ENCODE measurements at regions not wholly inside any gene's neighbourhood (a gene's known extent, or its start where the extent isn't known, plus 50 kb on each side); places are given as distances from the start of the nearest gene placed in this dataset.

GRCh38 chr5:109958082-109958481 is 268.4 kb downstream of the MAN2A1 start:
- Histone ChIP-seq H3K27me3 (no peaks in the 10 kb centered on the region), H3K36me3 (no peaks in the 10 kb centered on the region), H3K27ac (no peak overlapping the region), H3K4me3 (no peak overlapping the region), H3K4me1 (no peaks in the 10 kb centered on the region), H3K9me3 (no peaks in the 10 kb centered on the region)
- 88 to 92% methylated on average over 5 of the region's 5 CpGs for WGBS, 2 donors
- TF ChIP-seq POLR2A (IDR thresholded peaks at IDR 0.05) (no peak), CTCF (IDR thresholded peaks at IDR 0.05) (no peak), EP300 (IDR thresholded peaks at IDR 0.05) (no peak)
- no peak for DNase-seq (ENCODE audit: low spot score in 2 of 2)

- H3K27ac ChIP-seq = no peak overlapping the region
- no peak overlapping the region for H3K4me3 ChIP-seq
- H3K36me3 ChIP-seq = no peaks in the 10 kb centered on the region
- WGBS, 2 donors = 62 to 70% methylated on average over 1 of the region's 1 CpG
- H3K4me1 ChIP-seq = no peaks in the 10 kb centered on the region
- no peak for DNase-seq (ENCODE audit: low spot score in 2 of 2)
- no peaks in the 10 kb centered on the region for H3K9me3 ChIP-seq
- TF ChIP-seq EP300 (IDR thresholded peaks at IDR 0.05) (no peak), CTCF (IDR thresholded peaks at IDR 0.05) (no peak), POLR2A (IDR thresholded peaks at IDR 0.05) (no peak)
- no peaks in the 10 kb centered on the region for H3K27me3 ChIP-seq
These were observed 269.9 kb downstream of the MAN2A1 start for GRCh38 chr5:109959652-109960051.

GRCh38 chr5:109961751-109962150 is 272.0 kb downstream of the MAN2A1 start:
- Histone ChIP-seq H3K27ac (peak overlapping the region in 1 of 4 donors; percentile 2), H3K9me3 (no peaks in the 10 kb centered on the region), H3K27me3 (no peaks in the 10 kb centered on the region), H3K4me1 (no peaks in the 10 kb centered on the region), H3K36me3 (no peaks in the 10 kb centered on the region), H3K4me3 (no peak overlapping the region)
- WGBS, 2 donors = 86 to 91% methylated on average over 1 of the region's 1 CpG
- TF ChIP-seq CTCF (IDR thresholded peaks at IDR 0.05) (no peak), POLR2A (IDR thresholded peaks at IDR 0.05) (no peak), EP300 (IDR thresholded peaks at IDR 0.05) (peak in 1 of 2 donors; percentile 60)
- DNase-seq (ENCODE audit: low spot score in 2 of 2) = no peak

- TF ChIP-seq EP300 (IDR thresholded peaks at IDR 0.05) (no peak), POLR2A (IDR thresholded peaks at IDR 0.05) (no peak), CTCF (IDR thresholded peaks at IDR 0.05) (no peak)
- DNase-seq (ENCODE audit: low spot score in 2 of 2) = no peak
- no peaks in the 10 kb centered on the region for H3K4me1 ChIP-seq
- H3K9me3 ChIP-seq = no peaks in the 10 kb centered on the region
- no peak overlapping the region for H3K4me3 ChIP-seq
- 76 to 83% methylated on average over 1 of the region's 1 CpG for WGBS, 2 donors
- H3K27ac ChIP-seq = no peak overlapping the region
- no peaks in the 10 kb centered on the region for H3K36me3 ChIP-seq
- no peaks in the 10 kb centered on the region for H3K27me3 ChIP-seq
These were observed 273.3 kb downstream of the MAN2A1 start for GRCh38 chr5:109962882-109963603.

GRCh38 chr5:109964136-109964535 is 274.4 kb downstream of the MAN2A1 start:
- TF ChIP-seq CTCF (IDR thresholded peaks at IDR 0.05) (no peak), EP300 (IDR thresholded peaks at IDR 0.05) (no peak), POLR2A (IDR thresholded peaks at IDR 0.05) (no peak)

More at GRCh38 chr5:109964136-109964535, 274.4 kb downstream of the MAN2A1 start:
- Histone ChIP-seq H3K27me3 (no peaks in the 10 kb centered on the region), H3K27ac (no peak overlapping the region), H3K4me3 (no peak overlapping the region), H3K36me3 (no peaks in the 10 kb centered on the region), H3K9me3 (no peaks in the 10 kb centered on the region), H3K4me1 (no peaks in the 10 kb centered on the region)
- no peak for DNase-seq (ENCODE audit: low spot score in 2 of 2)
- WGBS, 2 donors = 91 to 95% methylated on average over 3 of the region's 3 CpGs
